Astrocyte of the spinal cord (primary cell): ENCODE measurements at regions not wholly inside any gene's neighbourhood (a gene's known extent, or its start where the extent isn't known, plus 50 kb on each side); places are given as distances from the start of the nearest gene placed in this dataset.

Experiments
- DNase-seq: peaks from one replicate; pipeline ENCODE4 v3.0.0; 2011; ENCODE audit warnings: low read depth, low spot score
- H3K4me3 ChIP-seq: 2 replicates; pipeline ENCODE4 v1.5.1; 2011; ENCODE audit warnings: low read depth, mild to moderate bottlenecking, low read length, moderate library complexity
- CTCF ChIP-seq: IDR thresholded peaks from 2 replicates; pipeline ENCODE4 v1.5.1; 2012; ENCODE audit warnings: low read depth, mild to moderate bottlenecking, low read length, inconsistent platforms
- in situ Hi-C: cut with HindIII; loops from 2 replicates; pipeline ENCODE4 v1.10.0; 2017; ENCODE audit warnings: low sequenced_read_pairs

DNA sequence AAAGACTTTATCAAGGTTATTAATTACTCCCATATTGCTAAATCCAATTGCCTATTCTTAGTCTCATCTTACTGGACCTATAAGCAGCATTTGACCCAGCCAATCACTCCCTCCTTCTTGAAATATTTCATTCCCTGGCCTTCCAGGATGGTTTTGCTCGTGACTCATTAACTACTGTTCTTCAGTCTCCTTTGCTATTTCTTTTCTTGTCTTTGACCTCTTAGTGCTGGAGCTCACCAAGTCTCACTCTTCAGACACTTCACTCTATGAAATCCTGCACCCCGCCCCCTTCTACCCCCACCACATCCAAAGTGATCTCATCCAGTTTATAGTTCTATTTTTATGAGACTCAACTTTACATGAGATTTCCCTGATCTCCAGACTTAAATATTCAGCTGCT, 803.1 kb upstream of the WWC1 start:
- in situ Hi-C loops: no loop called here
- no peak for TF ChIP-seq CTCF
- no peak for DNase-seq
- no peak overlapping the region for H3K4me3 ChIP-seq

- in situ Hi-C loops: no loop called here
- no peak for TF ChIP-seq CTCF
- no peak overlapping the region for H3K4me3 ChIP-seq
- DNase-seq: peak; percentile 48
Observed at GRCh38 chr5:167489202-167489601, 802.2 kb upstream of the WWC1 start.

GRCh38 chr5:167503926-167504720, 787.3 kb upstream of the WWC1 start:
- TF ChIP-seq CTCF: no peak
- H3K4me3 ChIP-seq: no peak overlapping the region
- DNase-seq: peak; percentile 1
- in situ Hi-C loops: no loop called here

- no peak for TF ChIP-seq CTCF
- DNase-seq: no peak
- H3K4me3 ChIP-seq: no peak overlapping the region
- in situ Hi-C loops: no loop called here
Observed at GRCh38 chr5:167507463-167508233, 783.8 kb upstream of the WWC1 start.

DNA sequence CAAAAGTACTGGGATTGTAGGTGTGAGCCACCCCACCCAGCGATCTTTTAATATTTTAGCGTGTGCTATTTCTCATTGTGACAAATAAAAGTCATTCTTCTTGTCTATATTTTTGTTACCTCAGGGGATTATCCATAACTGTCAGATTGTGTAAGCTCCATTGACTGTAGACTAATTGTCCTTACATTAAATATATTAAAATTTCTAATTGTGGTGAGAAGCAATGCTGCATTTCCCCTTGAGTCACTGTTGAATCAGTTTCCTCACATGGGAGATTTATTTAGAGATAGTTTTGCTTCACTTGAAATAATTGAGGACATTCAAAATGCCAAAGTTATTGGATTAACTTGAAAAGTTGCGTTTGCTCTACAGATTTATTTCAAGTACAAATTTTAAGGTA, 782.4 kb upstream of the WWC1 start:
- in situ Hi-C loops: no loop called here
- no peak for TF ChIP-seq CTCF
- H3K4me3 ChIP-seq: no peak overlapping the region
- DNase-seq: no peak

GRCh38 chr5:167511276-167511675, 780.2 kb upstream of the WWC1 start:
- in situ Hi-C loops: no loop called here
- H3K4me3 ChIP-seq: no peak overlapping the region
- TF ChIP-seq CTCF: no peak
- DNase-seq: no peak
